Stimulated activated CD4-positive, alpha-beta T cell treated with anti-CD3 and anti-CD28 coated beads, Interleukin-2, amount 100 ng/mL, for 48 hours (primary cell): ENCODE measurements at regions not wholly inside any gene's neighbourhood (a gene's known extent, or its start where the extent isn't known, plus 50 kb on each side); places are given as distances from the start of the nearest gene placed in this dataset.

Source experiments
- DNase-seq, 2 donors: peaks; one replicate each; pipeline ENCODE4 v3.0.0-alpha.2; 2020

DNA sequence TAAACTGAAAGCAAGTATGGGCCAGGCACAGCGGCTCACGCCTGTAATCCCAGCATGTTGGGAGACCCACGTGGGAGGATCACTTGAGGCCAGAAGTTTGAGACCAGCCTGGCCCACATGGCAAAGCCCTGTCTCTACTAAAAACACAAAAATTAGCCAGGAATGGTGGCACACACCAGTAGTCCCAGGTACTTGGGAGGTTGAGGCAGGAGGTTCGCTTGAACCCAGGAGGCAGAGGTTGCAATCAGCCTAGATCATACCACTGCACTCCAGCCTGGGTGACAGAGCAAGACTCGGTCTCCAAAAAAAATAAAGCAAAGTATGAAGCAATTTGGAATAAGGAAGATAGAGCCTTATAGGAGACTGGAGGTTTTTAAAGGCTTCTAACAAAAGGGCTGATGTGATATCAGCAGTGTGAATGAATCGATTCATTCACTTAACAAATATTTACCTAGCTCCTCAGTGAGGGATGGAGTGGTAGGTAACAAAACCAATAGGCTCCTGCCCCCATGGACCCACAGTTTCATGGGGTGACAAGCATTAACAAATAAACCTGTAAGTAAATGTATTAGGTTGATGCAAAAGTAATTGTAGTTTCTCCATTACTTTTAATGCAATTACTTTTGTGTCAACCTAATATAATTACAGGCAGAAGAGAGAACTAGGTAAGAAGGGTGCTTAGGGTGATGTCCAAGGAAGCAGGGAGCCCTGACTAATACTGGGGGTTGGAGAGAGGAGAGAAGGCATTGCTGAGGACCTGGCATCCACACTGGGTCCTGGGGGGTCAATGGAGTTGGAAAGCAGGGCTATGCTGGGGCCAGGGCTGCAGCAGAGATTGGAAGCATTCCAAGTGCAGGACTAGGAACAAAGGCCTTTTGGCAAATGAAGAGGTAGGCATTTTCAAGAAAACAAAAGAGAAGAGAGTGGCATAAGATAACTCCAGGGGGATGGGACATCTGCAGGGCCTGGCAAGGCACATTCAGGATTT is 195.4 kb upstream of the ARL4C start:
- no peak for DNase-seq

DNA sequence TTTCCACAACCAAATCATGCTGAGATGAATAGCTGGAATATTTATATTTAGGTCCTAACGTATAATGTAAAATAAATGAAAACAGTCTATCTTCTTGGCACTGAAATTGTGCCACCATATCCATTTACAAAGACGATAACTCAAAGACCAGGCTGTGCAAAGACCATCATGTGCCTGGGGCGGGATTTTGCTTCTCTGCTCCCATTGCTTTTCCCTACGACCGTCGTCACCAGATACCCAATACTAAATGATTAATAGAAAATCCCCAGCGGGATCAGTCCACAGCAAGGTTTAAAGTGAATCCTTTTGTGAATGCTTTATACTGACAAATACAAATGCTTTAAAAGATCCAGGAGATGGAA is 194.3 kb upstream of the ARL4C start:
- no peak for DNase-seq

DNA sequence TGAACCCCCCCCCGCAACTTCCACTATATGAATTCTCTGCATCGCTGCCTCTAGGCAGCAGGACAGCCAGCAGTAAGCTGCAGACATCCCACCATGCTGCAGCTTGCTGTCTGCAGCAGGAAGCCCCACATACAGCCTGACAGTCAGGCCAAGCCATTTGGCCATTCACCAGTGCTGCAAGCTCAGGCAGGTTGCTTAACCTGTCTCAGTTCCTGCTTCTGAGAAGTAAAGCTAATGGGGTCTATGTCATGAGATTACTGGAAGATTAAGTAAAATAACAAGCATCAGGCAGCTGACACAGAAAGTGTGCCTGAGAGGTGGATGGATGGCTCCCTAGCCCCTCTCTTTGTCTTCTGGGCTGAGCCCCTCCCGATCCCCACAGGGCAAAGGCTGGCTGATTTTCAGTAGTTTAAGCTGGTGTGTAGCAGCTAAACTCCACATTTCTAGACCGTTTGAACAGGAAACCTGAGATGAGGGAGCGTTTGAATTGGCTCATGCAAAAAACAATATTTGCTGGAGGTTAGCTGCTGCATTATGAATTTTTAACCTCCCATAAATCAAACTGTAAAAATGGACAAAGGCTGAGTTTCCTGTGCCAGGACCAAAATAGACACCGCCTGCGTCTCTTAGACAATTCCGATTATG is 193.8 kb upstream of the ARL4C start:
- DNase-seq: no peak

DNA sequence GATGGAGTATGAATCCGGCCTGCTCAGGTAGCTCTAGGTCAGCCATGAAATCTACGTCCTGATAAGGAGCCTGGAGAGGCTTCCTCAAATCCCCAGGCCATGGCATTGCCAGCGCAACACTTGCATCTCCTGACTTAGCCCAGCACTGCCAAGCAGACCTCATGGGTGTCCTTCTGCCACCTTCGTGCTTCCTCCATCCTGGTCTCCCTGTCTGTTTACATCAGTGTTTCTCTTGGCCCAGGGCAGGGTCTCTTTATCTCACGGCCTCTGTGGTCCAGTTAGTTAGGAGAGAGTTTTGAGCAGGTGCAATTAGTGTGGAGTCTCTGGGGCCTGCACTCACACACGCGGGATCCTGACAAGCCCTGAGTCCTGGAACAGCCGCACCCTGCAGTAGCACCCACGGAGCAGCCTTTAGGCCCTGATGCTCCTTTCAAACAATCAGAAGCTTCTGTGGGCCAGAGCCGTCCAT is 193.1 kb upstream of the ARL4C start:
- no peak for DNase-seq

DNA sequence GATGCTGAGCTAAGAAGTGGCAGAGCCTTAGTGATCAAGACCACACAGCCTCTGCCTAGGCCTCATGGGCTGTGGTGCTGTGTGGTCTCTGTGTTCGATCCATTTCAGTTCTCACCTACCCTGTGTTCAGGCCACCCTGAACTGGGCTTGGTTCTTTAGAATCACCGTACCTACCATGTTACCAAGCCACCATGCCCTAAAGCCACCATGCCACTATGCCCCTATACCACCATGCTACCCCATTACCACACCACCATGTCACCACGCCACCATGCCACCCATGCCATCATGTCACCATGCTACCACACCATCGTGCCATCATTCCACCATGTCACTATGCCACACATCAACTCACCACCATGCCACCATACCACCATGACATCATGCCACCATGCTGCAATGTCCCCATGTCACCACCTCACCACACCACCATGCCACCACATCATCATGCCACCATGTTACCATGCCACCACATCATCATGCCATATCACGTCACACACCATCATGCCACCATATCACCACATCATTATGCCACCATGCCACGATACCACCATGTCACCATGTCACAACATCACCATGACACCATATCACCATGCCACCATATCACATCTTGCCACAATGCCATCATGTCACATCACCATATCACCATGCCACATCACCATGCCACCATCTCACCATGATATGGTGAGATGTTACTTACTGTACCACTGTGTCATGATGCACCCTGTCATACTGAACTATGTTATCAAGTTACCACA is 191.0 kb upstream of the ARL4C start:
- no peak for DNase-seq

DNA sequence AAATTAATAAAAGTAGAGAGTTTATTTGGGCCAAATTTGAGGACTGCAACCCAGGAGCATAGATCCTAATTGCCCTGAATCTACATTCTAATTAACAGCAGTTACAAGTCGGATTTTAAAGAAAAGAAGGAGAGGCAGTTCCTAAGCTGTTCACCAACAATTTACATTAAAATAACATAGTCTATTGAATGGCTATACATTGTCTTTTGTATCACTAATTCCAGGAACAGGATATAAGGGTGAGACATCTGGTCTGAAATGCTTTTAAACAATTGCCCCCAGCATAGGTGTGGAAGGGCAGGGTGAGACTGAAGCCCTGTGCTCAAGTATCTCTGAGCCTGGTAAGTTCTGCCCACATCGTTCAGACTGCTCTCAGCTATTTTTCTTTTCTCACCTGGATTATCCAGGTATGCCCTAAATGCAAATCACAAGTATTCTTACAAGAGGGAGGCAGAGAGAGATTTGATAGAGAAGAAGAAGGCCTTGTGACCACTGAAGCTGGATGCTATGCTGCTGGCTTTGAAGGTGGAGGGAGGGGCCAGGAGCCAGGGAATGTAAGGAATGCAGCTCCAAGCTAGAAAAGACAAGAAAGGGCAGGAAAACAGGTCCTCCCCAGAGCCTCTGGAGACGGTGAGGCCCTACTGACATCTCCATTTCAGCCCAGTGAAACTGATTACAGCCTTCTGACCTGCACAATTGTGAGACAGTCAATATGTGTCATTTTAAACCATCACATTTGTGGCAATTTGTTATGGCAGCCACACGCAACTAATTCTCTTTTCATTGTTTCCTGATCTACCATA is 189.4 kb upstream of the ARL4C start:
- DNase-seq: no peak

DNA sequence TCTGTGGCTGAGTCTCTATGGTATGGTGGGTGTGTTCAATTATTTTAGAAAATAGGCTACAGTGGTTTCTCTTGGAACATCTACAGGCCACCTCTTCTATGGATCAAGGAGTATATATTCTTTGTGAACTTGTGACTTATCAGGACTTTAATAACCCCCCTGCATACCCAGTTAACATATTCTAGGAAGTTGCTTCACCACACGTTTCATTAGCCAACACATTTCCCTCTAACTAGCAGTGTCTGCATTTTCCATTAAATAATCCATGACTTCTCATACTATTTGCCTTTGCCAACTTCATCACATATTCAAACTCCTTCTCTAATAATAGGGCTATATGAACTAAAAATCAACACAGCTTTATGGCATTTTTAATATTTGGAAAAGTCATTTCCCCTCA is 187.6 kb upstream of the ARL4C start:
- no peak for DNase-seq

DNA sequence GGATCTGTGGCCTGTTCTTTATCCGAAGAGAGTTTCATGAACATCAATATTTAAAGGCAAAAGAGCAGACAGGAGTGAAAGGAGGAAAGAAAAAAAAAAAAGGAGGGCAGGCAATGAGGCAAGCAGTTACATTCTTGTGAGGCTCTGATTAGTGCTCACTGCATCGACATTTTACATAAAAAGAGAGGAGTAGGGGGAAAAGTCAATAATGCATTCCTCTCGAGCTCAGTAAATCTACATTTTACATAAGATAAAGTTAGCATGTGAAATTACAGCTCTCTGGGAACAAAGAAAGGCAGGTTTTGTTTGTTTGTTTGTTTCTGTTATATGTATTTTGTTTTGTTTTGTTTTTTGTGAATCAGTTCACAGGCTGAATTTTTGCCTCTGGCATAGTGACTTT is 187.1 kb upstream of the ARL4C start:
- DNase-seq: no peak

DNA sequence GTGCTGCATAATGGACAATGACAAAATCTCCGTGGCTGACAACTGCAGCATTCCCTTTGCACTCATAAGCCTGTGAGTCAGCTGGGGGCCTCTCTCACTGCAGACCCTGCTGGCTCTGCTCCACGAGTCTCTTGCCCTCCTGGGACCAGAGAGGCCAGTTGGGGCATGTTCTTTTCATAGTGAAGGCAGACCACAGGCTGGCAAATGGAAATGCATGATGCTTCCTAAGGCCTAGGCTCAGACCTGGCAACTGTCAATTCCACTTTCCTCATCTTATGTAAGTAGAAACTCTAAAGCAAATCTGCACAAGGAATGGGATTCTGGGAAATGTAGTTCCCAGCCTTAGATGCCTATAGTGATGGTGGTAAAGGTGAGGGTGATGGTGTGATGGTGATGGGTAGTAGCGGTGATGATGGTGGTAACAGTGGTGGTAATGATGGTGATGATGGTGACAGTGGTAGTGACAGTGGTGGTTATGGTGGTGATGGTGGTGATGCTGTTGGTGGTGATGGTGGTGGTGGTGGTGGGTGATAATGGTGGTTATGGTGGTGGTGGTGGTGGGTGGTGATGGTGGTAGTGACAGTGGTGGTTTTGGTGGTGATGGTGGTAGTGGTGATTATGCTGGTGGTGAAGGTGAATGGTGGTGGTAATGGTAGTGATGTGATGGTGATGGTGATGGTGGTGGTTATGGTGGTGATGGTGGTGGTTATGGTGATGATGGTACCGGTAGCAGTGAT is 185.8 kb upstream of the ARL4C start:
- DNase-seq: no peak

DNA sequence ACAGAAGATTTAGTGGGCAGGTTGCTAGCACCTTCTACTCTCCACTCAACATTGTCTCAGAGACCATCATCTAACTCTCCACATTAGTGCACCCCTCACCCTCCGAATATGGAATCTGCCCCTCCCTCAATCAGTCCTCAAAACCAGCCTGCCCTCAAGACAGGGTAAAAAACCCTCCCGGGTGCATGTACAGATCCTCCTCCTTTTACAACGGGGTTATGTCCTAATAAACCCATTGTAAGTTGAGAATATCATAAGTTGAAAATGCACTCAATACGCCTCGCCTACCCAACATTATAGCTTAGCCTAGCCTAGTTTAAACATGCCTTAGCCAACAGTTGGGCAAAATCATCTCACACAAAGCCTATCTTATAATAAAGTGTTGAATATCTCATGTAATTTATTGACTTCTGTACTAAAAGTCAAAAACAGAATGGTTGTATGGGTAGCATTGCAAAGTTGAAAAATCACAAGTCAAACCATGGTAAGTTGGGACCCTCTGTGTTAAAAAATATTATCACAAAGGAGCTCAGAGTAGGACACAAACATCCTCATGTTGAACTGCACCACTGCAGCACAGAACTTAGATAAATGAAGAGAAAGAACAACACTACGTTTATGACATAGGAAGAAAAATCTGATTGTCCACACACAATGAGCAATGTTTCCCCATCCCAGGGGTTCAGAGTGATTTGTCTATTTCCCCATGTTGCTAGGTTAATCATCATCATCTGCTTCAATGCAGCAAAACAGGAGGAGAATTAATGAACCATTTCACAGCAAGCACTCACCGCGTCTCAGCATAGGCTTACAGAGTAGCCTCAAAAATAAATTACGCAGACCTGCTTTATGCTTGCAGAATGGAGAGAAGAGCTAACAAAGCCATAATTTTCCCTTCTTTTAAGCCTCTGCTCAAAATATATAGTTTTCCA is 184.1 kb upstream of the ARL4C start:
- DNase-seq: no peak

DNA sequence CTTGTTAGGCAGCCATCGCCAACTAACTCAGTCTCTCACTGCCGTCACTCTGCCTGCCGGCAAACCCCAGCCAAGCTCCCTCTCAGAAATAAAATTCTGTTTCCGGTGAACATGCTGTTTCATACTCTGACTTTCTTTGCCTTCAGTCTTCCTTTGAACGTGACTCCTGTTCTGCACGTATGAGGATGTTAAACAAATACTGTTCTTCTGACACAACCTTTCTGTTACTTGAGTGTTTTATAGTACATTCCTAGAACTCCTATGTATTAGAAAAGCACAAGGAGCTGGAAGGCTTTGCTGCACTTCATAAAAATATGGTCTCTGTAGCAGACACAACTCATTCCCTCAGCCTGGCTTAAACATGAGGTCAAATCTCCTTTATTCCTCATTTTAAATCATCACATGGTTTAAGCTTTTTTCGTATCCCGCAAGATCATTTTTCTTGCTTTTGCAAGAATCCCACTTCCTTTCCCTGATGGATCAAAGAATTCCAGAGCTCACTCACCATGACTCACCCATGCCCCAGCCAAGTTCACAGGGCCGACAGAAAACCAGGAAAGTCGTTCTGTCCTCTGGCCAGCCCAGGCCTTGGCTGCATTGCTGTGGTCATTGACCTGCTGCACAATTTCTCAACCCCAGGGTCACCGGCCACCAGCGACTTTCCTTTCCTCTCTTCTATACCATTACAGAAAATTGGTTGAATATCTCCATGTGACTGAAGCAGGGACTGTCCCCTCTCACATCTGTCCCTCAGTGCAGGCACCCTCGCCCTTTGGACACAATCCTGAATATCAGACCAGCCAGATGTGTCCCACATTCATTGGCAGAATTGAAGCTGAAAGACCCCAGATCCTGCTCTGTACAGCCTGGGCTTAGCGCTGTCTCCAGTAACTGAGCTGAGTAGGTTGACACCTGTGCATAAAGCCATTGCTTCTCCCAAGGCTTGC is 183.1 kb upstream of the ARL4C start:
- DNase-seq: no peak

DNA sequence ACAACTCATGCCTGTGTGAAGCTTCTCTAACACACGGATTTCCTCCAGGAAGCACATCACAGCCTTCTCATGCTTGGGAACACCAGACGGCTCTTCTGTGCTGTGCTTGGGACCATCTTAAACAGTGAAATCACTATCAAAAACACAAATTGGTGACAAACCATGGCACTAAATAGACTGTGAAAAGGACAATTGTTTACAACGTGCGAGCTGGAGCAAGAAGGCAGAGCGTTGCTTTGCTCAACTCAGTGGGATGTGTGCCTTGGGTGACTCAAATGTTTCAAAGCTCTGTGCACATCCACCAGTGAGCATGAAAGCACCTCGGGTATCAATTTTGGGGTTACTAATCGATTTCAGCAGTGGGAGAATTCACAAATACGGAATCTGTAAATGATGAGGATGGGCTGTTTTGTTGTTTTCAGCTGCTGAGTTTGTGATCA is 182.4 kb upstream of the ARL4C start:
- DNase-seq: no peak

DNA sequence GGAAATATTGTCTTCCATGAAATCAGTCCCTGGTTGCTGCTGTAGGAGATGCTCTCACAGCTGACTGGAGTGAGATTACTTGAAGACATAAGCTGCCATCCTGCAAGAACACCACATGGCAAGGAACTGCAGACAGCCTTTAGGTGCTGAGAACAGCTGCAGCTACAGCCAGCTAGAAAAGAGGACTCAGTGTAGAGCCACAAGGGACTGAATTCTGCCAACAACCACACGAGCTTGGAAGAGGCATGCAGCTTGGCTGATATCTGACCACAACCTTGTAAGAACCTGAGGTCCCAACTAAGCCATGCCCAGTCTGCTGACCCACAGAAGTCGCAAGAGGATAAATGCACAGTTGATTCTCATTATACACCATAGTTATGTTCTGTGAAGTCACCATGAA is 181.8 kb upstream of the ARL4C start:
- DNase-seq: no peak

DNA sequence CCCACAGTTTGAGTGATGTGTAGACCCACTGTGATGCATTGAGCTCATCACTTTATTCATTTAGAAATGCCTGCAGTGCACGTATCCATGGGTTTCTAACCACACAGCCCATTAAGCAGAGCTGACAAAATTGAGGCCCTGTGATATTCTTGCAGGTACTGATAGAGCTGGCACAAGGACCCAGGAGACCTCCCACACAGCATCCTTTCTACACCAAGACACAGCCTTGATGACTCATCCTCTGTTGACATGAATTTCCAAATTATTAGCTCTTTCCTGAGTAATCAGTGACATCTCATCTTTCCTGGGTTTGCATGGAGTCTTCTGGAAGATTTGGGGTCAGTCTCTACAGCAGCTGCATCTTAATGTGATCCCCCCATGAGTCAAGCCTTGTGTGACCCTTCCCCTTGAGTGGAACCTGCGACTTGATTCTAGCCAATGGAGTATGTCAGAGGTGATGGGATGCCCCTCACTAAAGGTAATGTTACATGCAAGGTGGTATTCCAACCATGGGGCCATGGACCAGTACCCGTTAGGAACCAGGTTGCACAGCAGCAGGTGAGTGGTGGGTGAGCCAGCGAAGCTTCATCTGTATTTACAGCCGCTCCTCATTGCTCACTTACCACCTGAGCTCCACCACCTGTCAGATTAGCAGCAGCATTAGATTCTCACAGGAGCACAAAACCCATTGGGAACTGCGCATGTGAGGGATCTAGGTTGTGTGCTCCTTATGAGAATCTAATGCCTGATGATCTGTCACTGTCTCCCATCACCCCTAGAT is 181.1 kb upstream of the ARL4C start:
- DNase-seq: no peak

DNA sequence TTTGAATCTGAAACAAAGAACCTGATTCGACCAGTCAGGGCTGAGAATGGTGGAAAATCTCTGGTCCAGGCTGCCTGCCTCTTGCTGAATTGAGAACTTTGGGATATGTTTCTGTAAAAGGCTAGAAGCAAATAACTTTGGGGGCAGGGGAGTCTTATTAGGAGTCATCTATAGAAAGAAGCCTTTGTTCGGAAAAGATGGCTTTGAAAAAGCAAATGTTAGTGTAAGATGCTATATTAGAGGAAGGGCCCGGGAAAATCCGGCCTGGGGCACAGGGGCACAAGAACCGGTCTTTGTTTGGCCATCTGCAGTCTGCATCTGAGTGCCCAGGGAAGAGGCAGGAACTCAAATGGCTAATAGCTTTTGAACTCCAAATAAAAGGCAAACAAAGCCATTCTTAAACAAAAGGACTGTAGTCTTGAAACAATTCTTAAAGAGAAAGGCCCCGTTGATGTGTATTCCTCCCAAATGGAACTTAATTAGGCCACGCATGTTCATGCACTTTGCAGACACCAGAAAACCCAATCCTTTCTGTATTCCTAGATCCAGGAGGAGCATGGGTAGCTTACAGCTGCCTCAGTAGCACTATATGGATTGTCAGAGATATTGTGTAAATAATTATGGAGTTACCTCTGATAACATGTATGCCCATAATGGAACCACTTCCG is 180.0 kb upstream of the ARL4C start:
- DNase-seq: no peak

DNA sequence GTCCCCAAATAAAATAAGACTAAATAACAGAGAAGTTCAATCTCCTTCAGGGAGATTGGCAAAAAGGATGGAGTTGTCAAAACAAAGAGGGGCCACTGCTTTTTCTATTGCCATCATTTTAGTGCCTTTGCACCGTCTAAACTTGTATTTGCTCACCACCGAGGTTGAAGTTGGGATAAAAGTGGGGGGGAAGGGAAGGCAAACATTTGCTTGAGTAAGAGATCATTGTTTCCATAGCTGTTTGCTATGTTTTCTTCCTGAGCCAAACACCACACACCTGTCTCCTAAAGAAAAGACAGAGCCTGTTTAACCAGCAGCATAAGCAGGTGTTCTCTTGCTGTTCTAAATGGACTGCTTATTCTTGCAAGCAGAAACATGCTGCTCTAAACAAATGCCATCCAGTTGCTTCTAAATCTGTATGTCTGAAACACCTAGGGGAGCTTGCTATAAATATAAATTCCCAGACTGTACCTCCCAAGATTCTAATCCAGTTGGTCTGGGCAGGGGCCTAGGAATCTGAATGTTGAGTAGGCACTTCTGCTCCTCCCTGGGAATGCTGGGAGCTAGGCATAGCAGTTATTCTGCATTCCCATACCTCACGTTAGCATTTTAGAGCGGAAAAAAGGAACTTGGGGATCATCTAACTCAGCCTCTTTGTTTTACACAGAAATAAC is 179.4 kb upstream of the ARL4C start:
- DNase-seq: no peak

DNA sequence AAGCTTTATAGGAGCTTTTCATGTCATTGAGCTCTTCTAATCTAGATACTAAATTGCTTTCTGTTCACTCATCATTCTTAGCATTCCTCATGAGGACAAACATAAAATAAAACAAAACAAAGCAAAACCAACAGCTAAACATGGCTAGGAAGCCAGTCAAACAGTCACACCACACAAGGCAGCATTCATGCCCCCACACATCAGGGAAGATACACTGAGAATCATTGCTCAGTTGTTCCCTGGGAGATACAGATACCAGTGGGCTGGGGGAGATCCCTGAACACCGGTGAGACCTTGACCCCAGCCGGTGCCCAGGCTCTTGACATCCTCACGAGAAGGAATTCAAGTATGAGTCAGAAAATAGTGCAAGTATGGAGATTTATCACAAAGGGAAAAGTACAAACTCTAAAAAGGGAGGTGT is 177.9 kb upstream of the ARL4C start:
- no peak for DNase-seq
